H9 (cell line): ENCODE measurements at regions not wholly inside any gene's neighbourhood (a gene's known extent, or its start where the extent isn't known, plus 50 kb on each side); places are given as distances from the start of the nearest gene placed in this dataset. TPM values are rescaled to one million over a fixed set of nuclear protein-coding genes. Genes with fewer than 3 reads are reported as not detected.

Source experiments
- DNase-seq: peaks from one replicate; pipeline ENCODE4 v3.0.0-alpha.2; 2017
- H2AFZ ChIP-seq: one replicate; pipeline ENCODE4 v1.6.1; 2013; ENCODE audit warnings: mild to moderate bottlenecking, low read length, control low read depth, moderate library complexity
- H2AK5ac ChIP-seq: 2 replicates; pipeline ENCODE4 v1.6.1; 2013; ENCODE audit warnings: low read length, control low read depth, mixed read lengths; ENCODE audit not compliant: insufficient read length
- H2BK120ac ChIP-seq: one replicate; pipeline ENCODE4 v1.6.1; 2013; ENCODE audit warnings: low read depth, mild to moderate bottlenecking, low read length, control low read depth, inconsistent platforms; ENCODE audit not compliant: poor library complexity, severe bottlenecking
- H2BK12ac ChIP-seq: 2 replicates; pipeline ENCODE4 v1.6.1; 2013; ENCODE audit warnings: low read length, control low read depth, mixed read lengths, low read depth; ENCODE audit not compliant: insufficient read length
- H2BK15ac ChIP-seq: 2 replicates; pipeline ENCODE4 v1.6.1; 2013; ENCODE audit warnings: low read depth, low read length, control low read depth
- H2BK20ac ChIP-seq: one replicate; pipeline ENCODE4 v1.6.1; 2013; ENCODE audit warnings: low read depth, mild to moderate bottlenecking, low read length, control low read depth, inconsistent platforms; ENCODE audit not compliant: poor library complexity, severe bottlenecking
- H2BK5ac ChIP-seq: 2 replicates; pipeline ENCODE4 v1.6.1; 2013; ENCODE audit warnings: low read length, control low read depth, mixed read lengths; ENCODE audit not compliant: insufficient read length
- H3K14ac ChIP-seq: 2 replicates; pipeline ENCODE4 v1.6.1; 2013; ENCODE audit warnings: low read length, control low read depth; ENCODE audit not compliant: insufficient read depth
- H3K18ac ChIP-seq: 2 replicates; pipeline ENCODE4 v1.6.1; 2013; ENCODE audit warnings: low read depth, mild to moderate bottlenecking, mixed read lengths, low read length, control low read depth; ENCODE audit not compliant: insufficient read length
- H3K23ac ChIP-seq: 2 replicates; pipeline ENCODE4 v1.6.1; 2013; ENCODE audit warnings: low read length, control low read depth, mixed read lengths, low read depth; ENCODE audit not compliant: insufficient read length
- H3K23me2 ChIP-seq: 2 replicates; pipeline ENCODE4 v1.6.1; 2013; ENCODE audit warnings: low read depth, mild to moderate bottlenecking, mixed read lengths, low read length, control low read depth; ENCODE audit not compliant: insufficient read length, poor library complexity, severe bottlenecking
- H3K27ac ChIP-seq: 2 replicates; pipeline ENCODE4 v1.5.1; 2013; ENCODE audit warnings: low read length, control low read depth, mixed read lengths, low read depth; ENCODE audit not compliant: insufficient read length
- H3K27me3 ChIP-seq: 2 replicates; pipeline ENCODE4 v1.6.1; 2013; ENCODE audit warnings: low read length, control low read depth, inconsistent platforms; ENCODE audit not compliant: insufficient read depth
- H3K4ac ChIP-seq: 2 replicates; pipeline ENCODE4 v1.6.1; 2013; ENCODE audit warnings: low read depth, mild to moderate bottlenecking, control low read depth, inconsistent platforms, low read length, moderate library complexity
- H3K4me1 ChIP-seq: 2 replicates; pipeline ENCODE4 v1.6.1; 2013; ENCODE audit warnings: low read length, control low read depth, inconsistent platforms; ENCODE audit not compliant: insufficient read depth
- H3K4me2 ChIP-seq: 2 replicates; pipeline ENCODE4 v1.6.1; 2013; ENCODE audit warnings: low read length, control low read depth, mixed read lengths; ENCODE audit not compliant: insufficient read length, insufficient read depth
- H3K56ac ChIP-seq: 2 replicates; pipeline ENCODE4 v1.6.1; 2013; ENCODE audit warnings: low read depth, mild to moderate bottlenecking, mixed read lengths, low read length, control low read depth; ENCODE audit not compliant: insufficient read length
- H3K79me1 ChIP-seq: 2 replicates; pipeline ENCODE4 v1.6.1; 2013; ENCODE audit warnings: low read depth, mild to moderate bottlenecking, moderate library complexity, low read length, control low read depth, inconsistent platforms; ENCODE audit not compliant: insufficient read depth, poor library complexity, severe bottlenecking
- H3K79me2 ChIP-seq: 2 replicates; pipeline ENCODE4 v1.6.1; 2013; ENCODE audit warnings: low read length, control low read depth, inconsistent platforms; ENCODE audit not compliant: insufficient read depth
- H3K9ac ChIP-seq: 2 replicates; pipeline ENCODE4 v1.6.1; 2013; ENCODE audit warnings: low read length, control low read depth, mixed read lengths; ENCODE audit not compliant: insufficient read length; ENCODE audit errors: extremely low read depth
- H3K9me3 ChIP-seq: one replicate; pipeline ENCODE4 v1.6.1; 2013; ENCODE audit warnings: low read depth, low read length, inconsistent platforms; ENCODE audit not compliant: control insufficient read depth
- H3T11ph ChIP-seq: one replicate; pipeline ENCODE4 v1.6.1; 2013; ENCODE audit warnings: mild to moderate bottlenecking, low read length, control low read depth, inconsistent platforms
- H4K20me1 ChIP-seq: one replicate; pipeline ENCODE4 v1.6.1; 2013; ENCODE audit not compliant: control insufficient read depth, insufficient read length, insufficient read depth
- H4K5ac ChIP-seq: 2 replicates; pipeline ENCODE4 v1.6.1; 2013; ENCODE audit warnings: low read depth, mild to moderate bottlenecking, mixed read lengths, low read length, control low read depth; ENCODE audit not compliant: insufficient read length
- H4K8ac ChIP-seq: replicated peaks from 2 replicates; pipeline ENCODE4 v1.6.1; 2013; ENCODE audit warnings: low read length, control low read depth, mixed read lengths, low read depth; ENCODE audit not compliant: insufficient read length
- H4K91ac ChIP-seq: 2 replicates; pipeline ENCODE4 v1.6.1; 2013; ENCODE audit warnings: low read depth, mild to moderate bottlenecking, moderate library complexity, mixed read lengths, low read length, control low read depth; ENCODE audit not compliant: insufficient read length
- H3K27ac Mint-ChIP-seq, 3 experiments: 2 replicates in 2 of 3; 3 replicates in 1 of 3; pipeline ENCODE4 v1.8.0; 2020 to 2021; ENCODE audit warnings: mixed read lengths in 3 of 3, mild to moderate bottlenecking in 1 of 3, moderate library complexity in 1 of 3
- H3K27me3 Mint-ChIP-seq: 2 replicates; pipeline ENCODE4 v1.8.0; 2021; ENCODE audit warnings: low read depth, mild to moderate bottlenecking, moderate library complexity, mixed read lengths
- H3K36me3 Mint-ChIP-seq, 3 experiments: 2 replicates in 2 of 3; 3 replicates in 1 of 3; pipeline ENCODE4 v1.8.0; 2020 to 2021; ENCODE audit warnings: low read depth in 3 of 3, mixed read lengths in 3 of 3; ENCODE audit not compliant: insufficient read depth in 1 of 3
- H3K4me1 Mint-ChIP-seq, 2 experiments: 2 replicates each; pipeline ENCODE4 v1.8.0; 2020; ENCODE audit warnings: mixed read lengths in 2 of 2
- H3K4me3 Mint-ChIP-seq, 2 experiments: 2 replicates in 1 of 2; 3 replicates in 1 of 2; pipeline ENCODE4 v1.8.0; 2020 to 2021; ENCODE audit warnings: mild to moderate bottlenecking in 2 of 2, mixed read lengths in 2 of 2, moderate library complexity in 1 of 2
- H3K9me3 Mint-ChIP-seq, 2 experiments: 2 replicates in 1 of 2; 3 replicates in 1 of 2; pipeline ENCODE4 v1.8.0; 2020; ENCODE audit warnings: mild to moderate bottlenecking in 2 of 2, mixed read lengths in 2 of 2, moderate library complexity in 1 of 2
- CTCF ChIP-seq: fragments of 200-600 bp; sonication (generic); conservative IDR thresholded peaks from 3 replicates; pipeline ENCODE4 v1.8.0; 2021; ENCODE audit warnings: antibody characterized with exemption, mild to moderate bottlenecking
- WGBS: extraction: QIAGEN DNeasy Blood & Tissue Kit; methylation state at CpG from one replicate; pipeline ENCODE4 v1.1.7; 2013; ENCODE audit warnings: missing lambda C conversion rate, low lambda C conversion rate, mixed read lengths; ENCODE audit not compliant: insufficient read length; ENCODE audit errors: extremely low coverage; 5-methylcytosine and 5-hydroxymethylcytosine counted together
- microRNA-seq: library from miRNA; unstranded; fragments of <30 nt; microRNA quantifications from one replicate; pipeline ENCODE4, GENCODE V29; 2020; ENCODE audit warnings: borderline microRNAs expressed

DNA sequence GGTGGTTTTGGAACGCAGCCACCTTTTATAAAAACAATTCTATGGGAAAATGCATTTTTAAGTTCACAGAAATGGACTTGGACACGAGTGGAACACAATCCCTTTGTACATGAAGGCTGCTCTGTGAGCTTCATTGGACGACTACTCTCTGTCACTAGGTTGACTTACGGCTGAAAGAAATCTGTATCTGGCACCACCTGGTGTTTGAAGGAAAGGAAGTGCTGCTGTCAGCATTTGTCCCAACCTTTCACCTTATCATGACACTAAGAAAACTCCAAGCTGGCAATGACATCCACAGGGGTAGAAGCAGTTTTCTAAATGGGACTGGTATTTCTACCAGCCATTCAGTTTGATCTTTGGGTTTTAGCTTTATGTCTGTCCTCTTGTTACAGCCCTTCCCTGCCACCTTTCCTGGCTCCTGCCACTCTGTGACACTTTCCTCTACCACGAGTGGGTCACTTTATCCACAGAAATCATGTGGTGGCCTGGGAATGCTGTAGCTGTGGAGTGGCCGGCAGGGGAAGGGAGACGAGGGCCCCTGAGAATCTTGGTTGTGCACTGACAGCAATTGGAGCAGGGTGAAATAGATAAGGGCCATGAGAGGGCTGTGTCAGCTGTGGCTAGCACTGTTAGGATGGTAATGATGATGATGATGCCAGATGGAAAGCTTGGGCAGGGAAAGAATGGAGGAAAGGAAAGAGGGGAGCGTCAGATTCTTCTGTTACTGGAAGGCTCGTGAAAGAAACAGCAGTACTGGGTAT lies 85.2 kb downstream of the TBX19 start:
- no peak overlapping the region for H3K23ac ChIP-seq
- no peaks in the 10 kb centered on the region for H3K23me2 ChIP-seq
- Mint-ChIP-seq H3K36me3 (no peaks in the 10 kb centered on the region), H3K27ac (no peak overlapping the region), H3K27me3 (peaks cover 1% of the 10 kb centered on the region; the same call in 1 of the 2 replicates), H3K9me3 (no peaks in the 10 kb centered on the region), H3K4me1 (no peaks in the 10 kb centered on the region), H3K4me3 (no peak overlapping the region)
- H3K4me2 ChIP-seq, result no peak overlapping the region
- H2BK20ac ChIP-seq, result no peak overlapping the region
- H4K8ac ChIP-seq, result no peak overlapping the region
- no peaks in the 10 kb centered on the region for H3K27me3 ChIP-seq
- no peak overlapping the region for H3K4ac ChIP-seq
- no peak overlapping the region for H2BK120ac ChIP-seq
- no CpG with 5 or more reads among the region's 9 CpGs for WGBS
- H4K20me1 ChIP-seq, result no peaks in the 10 kb centered on the region
- H3T11ph ChIP-seq, result no peak overlapping the region
- no peak overlapping the region for H3K18ac ChIP-seq
- no peak overlapping the region for H3K27ac ChIP-seq
- H4K91ac ChIP-seq, result no peak overlapping the region
- no peaks in the 10 kb centered on the region for H3K9me3 ChIP-seq
- H3K79me2 ChIP-seq, result no peaks in the 10 kb centered on the region
- no peak overlapping the region for H3K14ac ChIP-seq
- no peak overlapping the region for H2BK12ac ChIP-seq
- H2BK5ac ChIP-seq, result no peak overlapping the region
- no peak overlapping the region for H4K5ac ChIP-seq
- H3K9ac ChIP-seq, result no peak overlapping the region
- H2AK5ac ChIP-seq, result no peak overlapping the region
- no peaks in the 10 kb centered on the region for H3K4me1 ChIP-seq
- DNase-seq, result no peak
- no peaks in the 10 kb centered on the region for H3K79me1 ChIP-seq
- H3K56ac ChIP-seq, result no peak overlapping the region
- peak; percentile 50 for TF ChIP-seq CTCF
- no peak overlapping the region for H2AFZ ChIP-seq
- no peak overlapping the region for H2BK15ac ChIP-seq

Small RNA genes in the stretch of these regions (microRNA-seq; reads per million reads assigned to microRNA genes)
- not detected for gene MIR557
